ENCODE measurements at regions not wholly inside any gene's neighbourhood (a gene's known extent, or its start where the extent isn't known, plus 50 kb on each side); places are given as distances from the start of the nearest gene placed in this dataset.

GRCh38 chr5:119792161-119792799 lies 162.9 kb downstream of the FAM170A start:
- no peak for DNase-seq

GRCh38 chr5:119795768-119796167 lies 166.4 kb downstream of the FAM170A start:
- no peak for DNase-seq

GRCh38 chr5:119801570-119801969 lies 172.2 kb downstream of the FAM170A start:
- DNase-seq: no peak

- no peak for DNase-seq
Measured at GRCh38 chr5:119808024-119808423, 178.7 kb downstream of the FAM170A start.

- no peak for DNase-seq
Measured at GRCh38 chr5:119808474-119808873, 179.1 kb downstream of the FAM170A start.

- DNase-seq: no peak
Measured at GRCh38 chr5:119810217-119810616, 180.9 kb downstream of the FAM170A start.

GRCh38 chr5:119811458-119811857 lies 182.1 kb downstream of the FAM170A start:
- no peak for DNase-seq

- no peak for DNase-seq
Measured at GRCh38 chr5:119814655-119815054, 185.3 kb downstream of the FAM170A start.

- DNase-seq: no peak
Measured at GRCh38 chr5:119816055-119816454, 186.7 kb downstream of the FAM170A start.

- no peak for DNase-seq
Measured at GRCh38 chr5:119820016-119820415, 190.7 kb downstream of the FAM170A start.

- no peak for DNase-seq
Measured at GRCh38 chr5:119820608-119821007, 191.2 kb downstream of the FAM170A start.

GRCh38 chr5:119828541-119828940 lies 199.2 kb downstream of the FAM170A start:
- no peak for DNase-seq

GRCh38 chr5:119829341-119829740 lies 200.0 kb downstream of the FAM170A start:
- DNase-seq: no peak

- no peak for DNase-seq
Measured at GRCh38 chr5:119833176-119833575, 203.8 kb downstream of the FAM170A start.

- no peak for DNase-seq
Measured at GRCh38 chr5:119840175-119840574, 210.8 kb downstream of the FAM170A start.

- DNase-seq: no peak
Measured at GRCh38 chr5:119852140-119852539, 222.8 kb downstream of the FAM170A start.

- no peak for DNase-seq
Measured at GRCh38 chr5:119860463-119860862, 231.1 kb downstream of the FAM170A start.

- no peak for DNase-seq
Measured at GRCh38 chr5:119862619-119863018, 233.3 kb downstream of the FAM170A start.

GRCh38 chr5:119864286-119864685 lies 234.9 kb downstream of the FAM170A start:
- no peak for DNase-seq

GRCh38 chr5:119873611-119874010 lies 244.3 kb downstream of the FAM170A start:
- DNase-seq: no peak

GRCh38 chr5:119876522-119876921 lies 247.2 kb downstream of the FAM170A start:
- DNase-seq: no peak

GRCh38 chr5:119878712-119879111 lies 249.4 kb downstream of the FAM170A start:
- no peak for DNase-seq

- DNase-seq: no peak
Measured at GRCh38 chr5:119879446-119879845, 250.1 kb downstream of the FAM170A start.

GRCh38 chr5:119895066-119895465 lies 265.7 kb downstream of the FAM170A start:
- DNase-seq: no peak

- DNase-seq: no peak
Measured at GRCh38 chr5:119896826-119897536, 267.6 kb downstream of the FAM170A start.

Data from NCI-H146 (cell line).